K562 (cell line): ENCODE measurements at regions not wholly inside any gene's neighbourhood (a gene's known extent, or its start where the extent isn't known, plus 50 kb on each side); places are given as distances from the start of the nearest gene placed in this dataset.

ENCODE experiments used
- FOXJ3 ChIP-seq: sonication (generic); formaldehyde crosslinking; IDR thresholded peaks from 2 replicates; pipeline ENCODE4 v1.4.0; 2020; ENCODE audit warnings: mild to moderate bottlenecking, missing genetic modification reagents
- GABPA ChIP-seq: fragments of 200-800 bp; sonication (Bioruptor generic); conservative IDR thresholded peaks from 2 replicates; pipeline ENCODE4 v1.6.1; 2016; ENCODE audit warnings: low read depth, missing genetic modification characterization, missing compliant biosample characterization
- HNRNPUL1 ChIP-seq: fragments of 200-400 bp; formaldehyde crosslinking; IDR thresholded peaks from 2 replicates; pipeline ENCODE4 v1.6.1; 2017; ENCODE audit warnings: low read length
- JUNB ChIP-seq: fragments of 450-650 bp; formaldehyde crosslinking; conservative IDR thresholded peaks from 2 replicates; pipeline ENCODE4 v1.4.0; 2020; ENCODE audit warnings: mild to moderate bottlenecking
- MLX ChIP-seq, 2 experiments: fragments of 450-650 bp in 1 of 2; sonication (generic) in 1 of 2; formaldehyde crosslinking; conservative IDR thresholded peaks; 2 replicates each; pipeline versions ENCODE4 v1.4.0 to v1.8.1; 2020 to 2022; ENCODE audit warnings: mild to moderate bottlenecking in 1 of 2, missing genetic modification reagents in 1 of 2
- RCOR1 ChIP-seq, 2 experiments: IDR thresholded peaks; 2 replicates each; pipeline ENCODE4 v1.6.1; 2012; ENCODE audit warnings: low read depth in 2 of 2, low read length in 2 of 2, borderline replicate concordance in 1 of 2, improper control_type of control experiment in 1 of 2
- ZNF121 ChIP-seq: sonication (generic); formaldehyde crosslinking; conservative IDR thresholded peaks from 2 replicates; pipeline ENCODE4 v1.8.0; 2022; ENCODE audit warnings: missing genetic modification reagents
- ZNF384 ChIP-seq: IDR thresholded peaks from 2 replicates; pipeline ENCODE4 v1.6.1; 2012; ENCODE audit warnings: low read depth, low read length, improper control_type of control experiment
- TF ChIP-seq, protein P1 (sequence below), 3 experiments: IDR thresholded peaks in 2 of 3; conservative IDR thresholded peaks in 1 of 3; 2 replicates each; pipeline ENCODE4 v1.5.1; 2011 to 2012; ENCODE audit warnings: low read length in 3 of 3, mild to moderate bottlenecking in 3 of 3, control low read depth in 2 of 3, improper control_type of control experiment in 1 of 3, inconsistent platforms in 1 of 3, low read depth in 1 of 3, mixed read lengths in 1 of 3, moderate library complexity in 1 of 3; ENCODE audit not compliant: insufficient read depth in 2 of 3

- TF ChIP-seq, protein P1, sequence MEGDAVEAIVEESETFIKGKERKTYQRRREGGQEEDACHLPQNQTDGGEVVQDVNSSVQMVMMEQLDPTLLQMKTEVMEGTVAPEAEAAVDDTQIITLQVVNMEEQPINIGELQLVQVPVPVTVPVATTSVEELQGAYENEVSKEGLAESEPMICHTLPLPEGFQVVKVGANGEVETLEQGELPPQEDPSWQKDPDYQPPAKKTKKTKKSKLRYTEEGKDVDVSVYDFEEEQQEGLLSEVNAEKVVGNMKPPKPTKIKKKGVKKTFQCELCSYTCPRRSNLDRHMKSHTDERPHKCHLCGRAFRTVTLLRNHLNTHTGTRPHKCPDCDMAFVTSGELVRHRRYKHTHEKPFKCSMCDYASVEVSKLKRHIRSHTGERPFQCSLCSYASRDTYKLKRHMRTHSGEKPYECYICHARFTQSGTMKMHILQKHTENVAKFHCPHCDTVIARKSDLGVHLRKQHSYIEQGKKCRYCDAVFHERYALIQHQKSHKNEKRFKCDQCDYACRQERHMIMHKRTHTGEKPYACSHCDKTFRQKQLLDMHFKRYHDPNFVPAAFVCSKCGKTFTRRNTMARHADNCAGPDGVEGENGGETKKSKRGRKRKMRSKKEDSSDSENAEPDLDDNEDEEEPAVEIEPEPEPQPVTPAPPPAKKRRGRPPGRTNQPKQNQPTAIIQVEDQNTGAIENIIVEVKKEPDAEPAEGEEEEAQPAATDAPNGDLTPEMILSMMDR (IDR thresholded peaks at IDR 0.05 in 2 of 3, conservative IDR thresholded peaks at IDR 0.05 in 1 of 3; ENCODE audit: insufficient read depth in 2 of 3, low read depth in 1 of 3, low read length in 3 of 3), result no peak
- no peak for TF ChIP-seq ZNF121
- no peak for TF ChIP-seq GABPA
- no peak for TF ChIP-seq HNRNPUL1
- TF ChIP-seq MLX (CRISPR knock-in tag; conservative IDR thresholded peaks at IDR 0.05), result no peak
- no peak for TF ChIP-seq FOXJ3
- TF ChIP-seq RCOR1 (IDR thresholded peaks at IDR 0.05; ENCODE audit: borderline replicate concordance in 1 of 2, low read depth in 2 of 2, low read length in 2 of 2), result no peak
- TF ChIP-seq JUNB (CRISPR knock-in tag), result no peak
- no peak for TF ChIP-seq ZNF384
Observed at GRCh38 chr11:127873478-127873877, 713.9 kb downstream of the ETS1 start.
